GM18520 (cell line): ENCODE measurements at regions not wholly inside any gene's neighbourhood (a gene's known extent, or its start where the extent isn't known, plus 50 kb on each side); places are given as distances from the start of the nearest gene placed in this dataset.
"Not testable (repeated sequence)": the region's sequence is repeated elsewhere in the genome, so short reads cannot be mapped to it uniquely, and the experiment has no call there.

ENCODE experiments used
- ATAC-seq: cut with Tn5 transposase; IDR thresholded peaks from one replicate; pipeline ENCODE4 v1.9.1; 2021; ENCODE audit not compliant: unreplicated experiment

- no peak for ATAC-seq
Observed at GRCh38 chr9:7481570-7481969, 318.0 kb downstream of the DMAC1 start.

GRCh38 chr9:7479300-7479699, 320.3 kb downstream of the DMAC1 start:
- no peak for ATAC-seq

GRCh38 chr9:7478646-7479045, 320.9 kb downstream of the DMAC1 start:
- no peak for ATAC-seq

GRCh38 chr9:7467186-7467585, 332.4 kb downstream of the DMAC1 start:
- ATAC-seq, result no peak

- no peak for ATAC-seq
Observed at GRCh38 chr9:7461791-7462190, 337.8 kb downstream of the DMAC1 start.

GRCh38 chr9:7456793-7457530, 342.6 kb downstream of the DMAC1 start:
- ATAC-seq, result no peak

- ATAC-seq, result no peak
Observed at GRCh38 chr9:7456377-7456776, 343.2 kb downstream of the DMAC1 start.

GRCh38 chr9:7454624-7455023, 345.0 kb downstream of the DMAC1 start:
- no peak for ATAC-seq

GRCh38 chr9:7452378-7452777, 347.2 kb downstream of the DMAC1 start:
- ATAC-seq, result no peak

GRCh38 chr9:7451062-7451461, 348.5 kb downstream of the DMAC1 start:
- no peak for ATAC-seq

- ATAC-seq, result no peak
Observed at GRCh38 chr9:7443541-7443940, 356.0 kb downstream of the DMAC1 start.

GRCh38 chr9:7439355-7439995, 360.1 kb downstream of the DMAC1 start:
- no peak for ATAC-seq

GRCh38 chr9:7436754-7437153, 362.8 kb downstream of the DMAC1 start:
- no peak for ATAC-seq

- no peak for ATAC-seq
Observed at GRCh38 chr9:7433508-7434292, 365.9 kb downstream of the DMAC1 start.

- no peak for ATAC-seq
Observed at GRCh38 chr9:7432989-7433388, 366.6 kb downstream of the DMAC1 start.

GRCh38 chr9:7417397-7417796, 382.2 kb downstream of the DMAC1 start:
- ATAC-seq, result not testable (repeated sequence)

- ATAC-seq, result no peak
Observed at GRCh38 chr9:7415836-7416235, 383.7 kb downstream of the DMAC1 start.

- ATAC-seq, result no peak
Observed at GRCh38 chr9:7408845-7409244, 390.7 kb downstream of the DMAC1 start.

- ATAC-seq, result no peak
Observed at GRCh38 chr9:7407246-7407645, 392.3 kb downstream of the DMAC1 start.

- ATAC-seq, result peak; percentile 69
Observed at GRCh38 chr9:7405924-7406604, 393.5 kb downstream of the DMAC1 start.

GRCh38 chr9:7403839-7404487, 395.6 kb downstream of the DMAC1 start:
- ATAC-seq, result no peak
